Upper lobe of left lung (tissue), 4 donors: ENCODE measurements at regions not wholly inside any gene's neighbourhood (a gene's known extent, or its start where the extent isn't known, plus 50 kb on each side); places are given as distances from the start of the nearest gene placed in this dataset.

Experiments
- CTCF ChIP-seq, 6 experiments: fragments of 450-650 bp in 4 of 6; fragments of 200-600 bp in 2 of 6; sonication (generic) in 2 of 6; IDR thresholded peaks; one replicate each; pipeline ENCODE4 v1.5.1; 2016 to 2019; ENCODE audit warnings: antibody characterized with exemption in 6 of 6
- EP300 ChIP-seq, 4 donors: sonication (generic); formaldehyde crosslinking; IDR thresholded peaks; one replicate each; pipeline ENCODE4 v1.5.1; 2017; ENCODE audit warnings: antibody characterized with exemption in 4 of 4, control low read depth in 2 of 4
- POLR2A ChIP-seq, 4 donors: fragments of 450-650 bp; IDR thresholded peaks; one replicate each; pipeline ENCODE4 v1.5.1; 2016 to 2017; ENCODE audit warnings: antibody characterized with exemption in 4 of 4, mild to moderate bottlenecking in 2 of 4
- POLR2AphosphoS5 ChIP-seq, 2 donors: sonication (generic); formaldehyde crosslinking; IDR thresholded peaks; one replicate each; pipeline ENCODE4 v1.5.1; 2017; ENCODE audit warnings: antibody characterized with exemption in 2 of 2

DNA sequence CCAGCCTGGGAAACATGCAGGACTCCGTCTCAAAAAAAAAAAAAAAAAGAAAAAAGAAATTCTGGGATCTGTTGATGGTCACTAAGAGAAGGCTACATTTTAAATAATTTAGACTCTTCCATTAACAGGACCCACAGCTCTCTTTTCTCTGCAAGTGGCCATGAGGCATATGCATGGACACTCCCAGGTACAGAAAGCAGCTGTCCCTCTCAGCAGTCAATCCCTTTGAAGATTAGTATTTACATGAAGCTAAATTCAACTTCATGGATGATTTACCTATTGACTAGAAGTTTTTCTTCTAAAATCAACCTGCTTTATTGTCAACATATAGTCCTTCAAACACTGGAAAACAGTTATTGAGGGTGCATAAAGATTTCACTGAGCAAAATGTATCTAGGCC, 139.9 kb downstream of the CPEB2 start:
- TF ChIP-seq CTCF (IDR thresholded peaks at IDR 0.05) (no peak), EP300 (IDR thresholded peaks at IDR 0.05) (no peak), POLR2A (IDR thresholded peaks at IDR 0.05) (no peak), POLR2AphosphoS5 (IDR thresholded peaks at IDR 0.05) (no peak)
